ENCODE measurements at regions not wholly inside any gene's neighbourhood (a gene's known extent, or its start where the extent isn't known, plus 50 kb on each side); places are given as distances from the start of the nearest gene placed in this dataset.

DNA sequence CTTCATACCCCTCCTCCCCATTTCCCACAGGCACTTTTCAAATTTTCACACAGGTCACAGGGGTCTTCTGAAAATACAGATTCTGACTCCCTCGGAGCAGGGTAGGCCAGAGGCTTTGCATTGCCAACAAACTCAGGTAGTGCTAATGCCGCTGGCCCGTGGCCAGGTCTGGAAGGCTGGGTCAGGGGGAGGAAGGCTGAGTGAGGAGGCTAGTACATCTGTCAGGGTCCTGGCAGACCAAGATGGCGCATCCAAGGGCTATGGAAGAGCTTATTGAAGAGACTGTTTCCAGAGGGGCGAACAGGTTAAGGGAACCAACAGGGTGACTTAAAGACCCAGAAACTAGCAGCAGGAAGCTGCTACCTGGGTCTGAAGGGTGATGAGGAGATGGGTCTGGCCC, 336.7 kb upstream of the ID2 start:
- no peaks in the 10 kb centered on the region for H4K20me1 ChIP-seq (ENCODE audit: insufficient read depth, low read length)
- DNase-seq = no peak
- H3K4me2 ChIP-seq (replicated peaks; ENCODE audit: extremely low read depth, low read length, poor library complexity, severe bottlenecking) = no peak overlapping the region
- no peak overlapping the region for H3K27ac ChIP-seq (ENCODE audit: low read depth in 1 of 2, low read length in 2 of 2)
- Mint-ChIP-seq H3K4me1 (peaks cover 14% of the 10 kb centered on the region), H3K27ac (no peak overlapping the region), H3K27me3 (ENCODE audit: low read depth in 3 of 3) (peaks cover 0 to 3% (median 0%) of the 10 kb centered on the region in 3 donors), H3K36me3 (peaks cover 0 to 3% of the 10 kb centered on the region in 2 donors), H3K4me3 (no peak overlapping the region), H3K9me3 (peaks cover 0 to 12% (median 6%) of the 10 kb centered on the region in 7 donors)
- H3K4me3 ChIP-seq (replicated peaks in 1 of 3; ENCODE audit: low read depth in 2 of 3, low read length in 3 of 3) = no peak overlapping the region
- H2AFZ ChIP-seq (ENCODE audit: insufficient read depth, low read depth, low read length, poor library complexity, severe bottlenecking) = no peak overlapping the region
- TF ChIP-seq, protein P1, sequence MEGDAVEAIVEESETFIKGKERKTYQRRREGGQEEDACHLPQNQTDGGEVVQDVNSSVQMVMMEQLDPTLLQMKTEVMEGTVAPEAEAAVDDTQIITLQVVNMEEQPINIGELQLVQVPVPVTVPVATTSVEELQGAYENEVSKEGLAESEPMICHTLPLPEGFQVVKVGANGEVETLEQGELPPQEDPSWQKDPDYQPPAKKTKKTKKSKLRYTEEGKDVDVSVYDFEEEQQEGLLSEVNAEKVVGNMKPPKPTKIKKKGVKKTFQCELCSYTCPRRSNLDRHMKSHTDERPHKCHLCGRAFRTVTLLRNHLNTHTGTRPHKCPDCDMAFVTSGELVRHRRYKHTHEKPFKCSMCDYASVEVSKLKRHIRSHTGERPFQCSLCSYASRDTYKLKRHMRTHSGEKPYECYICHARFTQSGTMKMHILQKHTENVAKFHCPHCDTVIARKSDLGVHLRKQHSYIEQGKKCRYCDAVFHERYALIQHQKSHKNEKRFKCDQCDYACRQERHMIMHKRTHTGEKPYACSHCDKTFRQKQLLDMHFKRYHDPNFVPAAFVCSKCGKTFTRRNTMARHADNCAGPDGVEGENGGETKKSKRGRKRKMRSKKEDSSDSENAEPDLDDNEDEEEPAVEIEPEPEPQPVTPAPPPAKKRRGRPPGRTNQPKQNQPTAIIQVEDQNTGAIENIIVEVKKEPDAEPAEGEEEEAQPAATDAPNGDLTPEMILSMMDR (IDR thresholded peaks at IDR 0.05) = no peak
- peaks cover 7 to 10% of the 10 kb centered on the region in 2 donors for H3K4me1 ChIP-seq (ENCODE audit: control insufficient read depth in 1 of 2, insufficient read depth in 2 of 2, low read length in 2 of 2)
- H3K9me3 ChIP-seq (replicated peaks in 1 of 2; ENCODE audit: control insufficient read depth in 1 of 2, insufficient read depth in 1 of 2, low read length in 2 of 2) = peaks cover 0 to 4% of the 10 kb centered on the region in 2 donors
- 95% methylated on average over 5 of the region's 5 CpGs for WGBS (ENCODE audit: insufficient coverage)
- H3K36me3 ChIP-seq (replicated peaks in 1 of 2; ENCODE audit: control insufficient read depth in 1 of 2, insufficient read depth in 2 of 2, low read length in 2 of 2) = no peaks in the 10 kb centered on the region
- no peaks in the 10 kb centered on the region for H3K79me2 ChIP-seq (ENCODE audit: insufficient read depth, low read length)
- H3K27me3 ChIP-seq (ENCODE audit: control insufficient read depth in 2 of 2, insufficient read depth in 2 of 2, low read length in 2 of 2) = no peaks in the 10 kb centered on the region
- intact Hi-C loops (cut with micrococcal nuclease) = no loop called here
- no peak overlapping the region for H3K9ac ChIP-seq (ENCODE audit: insufficient read depth, low read length, poor library complexity, severe bottlenecking)

DNA sequence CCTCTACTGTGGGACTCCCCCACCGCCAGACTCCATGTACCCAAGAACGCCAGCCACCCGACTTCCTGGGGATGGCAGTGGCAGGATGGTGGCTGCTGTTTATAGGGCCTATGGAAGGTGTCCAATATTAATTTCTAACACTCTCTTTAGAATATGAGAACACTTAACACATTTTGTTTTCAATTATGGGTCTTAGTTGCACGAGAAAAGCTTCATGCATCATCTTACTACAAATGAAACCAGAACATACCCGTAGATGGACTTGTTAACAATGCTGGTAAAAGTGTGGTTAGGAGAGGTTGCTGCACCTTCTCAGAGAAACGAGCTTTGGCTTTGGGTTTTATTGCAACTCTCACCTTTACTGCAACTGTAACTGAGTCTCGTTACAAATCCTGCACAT, 335.6 kb upstream of the ID2 start:
- no peak overlapping the region for H3K27ac Mint-ChIP-seq
- peaks cover 14% of the 10 kb centered on the region for H3K4me1 Mint-ChIP-seq
- H3K36me3 Mint-ChIP-seq = no peaks in the 10 kb centered on the region
- Histone ChIP-seq H3K9ac (ENCODE audit: insufficient read depth, low read length, poor library complexity, severe bottlenecking) (no peak overlapping the region), H3K4me1 (ENCODE audit: control insufficient read depth in 1 of 2, insufficient read depth in 2 of 2, low read length in 2 of 2) (peaks cover 7 to 10% of the 10 kb centered on the region in 2 donors), H3K36me3 (replicated peaks in 1 of 2; ENCODE audit: control insufficient read depth in 1 of 2, insufficient read depth in 2 of 2, low read length in 2 of 2) (no peaks in the 10 kb centered on the region), H4K20me1 (ENCODE audit: insufficient read depth, low read length) (no peaks in the 10 kb centered on the region), H3K9me3 (replicated peaks in 1 of 2; ENCODE audit: control insufficient read depth in 1 of 2, insufficient read depth in 1 of 2, low read length in 2 of 2) (no peaks in the 10 kb centered on the region), H3K27ac (ENCODE audit: low read depth in 1 of 2, low read length in 2 of 2) (no peak overlapping the region), H3K27me3 (ENCODE audit: control insufficient read depth in 2 of 2, insufficient read depth in 2 of 2, low read length in 2 of 2) (no peaks in the 10 kb centered on the region), H3K4me3 (replicated peaks in 1 of 3; ENCODE audit: low read depth in 2 of 3, low read length in 3 of 3) (no peak overlapping the region), H2AFZ (ENCODE audit: insufficient read depth, low read depth, low read length, poor library complexity, severe bottlenecking) (no peak overlapping the region), H3K79me2 (ENCODE audit: insufficient read depth, low read length) (no peaks in the 10 kb centered on the region), H3K4me2 (replicated peaks; ENCODE audit: extremely low read depth, low read length, poor library complexity, severe bottlenecking) (no peak overlapping the region)
- no peak for DNase-seq
- peaks cover 0 to 3% (median 0%) of the 10 kb centered on the region in 3 donors for H3K27me3 Mint-ChIP-seq (ENCODE audit: low read depth in 3 of 3)
- H3K9me3 Mint-ChIP-seq = peaks cover 0 to 5% (median 0%) of the 10 kb centered on the region in 7 donors
- no peak overlapping the region for H3K4me3 Mint-ChIP-seq
- intact Hi-C loops (cut with micrococcal nuclease) = no loop called here
- TF ChIP-seq, protein P1 (IDR thresholded peaks at IDR 0.05) = no peak
- no CpG with 5 or more reads among the region's 7 CpGs for WGBS (ENCODE audit: insufficient coverage)

Data from CD14-positive monocyte (primary cell).